HG02981 (cell line): ENCODE measurements at regions not wholly inside any gene's neighbourhood (a gene's known extent, or its start where the extent isn't known, plus 50 kb on each side); places are given as distances from the start of the nearest gene placed in this dataset.

ENCODE experiments used
- ATAC-seq: cut with Tn5 transposase; IDR thresholded peaks from one replicate; pipeline ENCODE4 v1.9.1; 2021; ENCODE audit warnings: mild to moderate bottlenecking, moderate library complexity; ENCODE audit not compliant: unreplicated experiment

- ATAC-seq, result no peak
Observed at GRCh38 chr22:27133681-27134314, 476.4 kb downstream of the MIAT start.

GRCh38 chr22:27134315-27134701 lies 476.9 kb downstream of the MIAT start:
- ATAC-seq, result no peak

DNA sequence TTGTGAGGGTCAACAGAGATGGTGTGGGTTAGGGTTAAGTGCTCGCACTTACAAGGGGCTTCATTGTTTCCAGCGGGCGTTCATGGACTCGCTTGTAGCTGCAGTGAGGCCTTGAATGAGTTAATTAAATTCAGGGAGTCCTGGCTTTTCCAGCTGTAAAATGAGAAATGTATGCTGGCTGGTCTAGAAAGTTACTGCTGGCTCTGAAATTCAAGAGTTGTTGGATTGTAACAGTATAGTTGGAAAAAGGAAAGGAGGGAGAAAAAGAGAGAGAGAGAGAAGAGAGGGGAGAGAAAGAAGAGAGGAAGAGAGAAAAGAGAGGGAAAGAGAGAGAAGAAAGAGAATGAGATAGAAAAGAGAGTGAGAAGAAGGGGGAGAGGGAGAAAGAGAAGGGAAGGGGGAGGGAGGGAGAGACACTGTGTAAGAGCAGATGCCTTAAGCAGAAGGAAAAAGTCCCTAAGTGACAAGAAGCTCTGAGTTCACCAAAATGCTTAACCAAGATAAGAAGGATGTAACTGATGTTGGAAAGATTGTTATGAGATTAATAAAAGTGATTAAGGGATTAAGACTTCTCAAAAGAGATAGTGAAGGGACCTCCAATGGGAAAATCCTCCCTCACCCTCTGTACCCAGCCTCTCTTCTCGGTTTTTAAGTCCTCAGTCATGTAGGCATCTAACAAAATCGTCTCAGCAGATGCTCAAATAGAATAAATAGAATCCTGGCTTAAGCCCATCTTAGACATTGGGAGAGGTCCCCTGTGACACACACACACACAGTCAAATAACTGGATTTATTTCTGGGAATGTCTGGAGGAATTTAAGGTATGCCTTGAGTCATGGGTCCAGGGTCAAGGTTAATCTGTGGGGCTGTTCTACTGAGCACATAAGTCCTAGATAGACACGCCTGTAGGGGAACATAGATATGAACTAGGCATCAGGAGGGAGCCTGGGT lies 477.9 kb downstream of the MIAT start:
- no peak for ATAC-seq

DNA sequence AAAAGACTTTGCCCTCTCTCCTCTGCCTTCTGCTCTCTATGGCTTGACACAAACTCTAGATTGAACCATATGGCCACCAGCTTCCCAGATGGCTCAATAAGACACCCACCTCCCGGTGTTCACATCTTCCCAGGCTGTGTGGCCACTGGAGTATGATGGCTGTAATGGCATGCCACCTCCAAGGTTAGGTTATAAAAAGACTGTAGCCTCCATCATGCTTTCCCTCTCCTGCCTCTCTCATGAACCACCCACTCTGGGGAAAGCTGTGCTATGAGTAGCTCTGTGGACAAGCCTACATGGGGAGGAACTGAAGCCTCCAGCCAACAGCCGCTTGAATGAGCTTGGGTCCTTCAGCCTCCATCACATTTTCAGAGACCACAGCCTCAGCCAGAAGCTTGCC lies 479.2 kb downstream of the MIAT start:
- ATAC-seq, result no peak

- ATAC-seq, result no peak
Observed at GRCh38 chr22:27137871-27138337, 480.5 kb downstream of the MIAT start.

DNA sequence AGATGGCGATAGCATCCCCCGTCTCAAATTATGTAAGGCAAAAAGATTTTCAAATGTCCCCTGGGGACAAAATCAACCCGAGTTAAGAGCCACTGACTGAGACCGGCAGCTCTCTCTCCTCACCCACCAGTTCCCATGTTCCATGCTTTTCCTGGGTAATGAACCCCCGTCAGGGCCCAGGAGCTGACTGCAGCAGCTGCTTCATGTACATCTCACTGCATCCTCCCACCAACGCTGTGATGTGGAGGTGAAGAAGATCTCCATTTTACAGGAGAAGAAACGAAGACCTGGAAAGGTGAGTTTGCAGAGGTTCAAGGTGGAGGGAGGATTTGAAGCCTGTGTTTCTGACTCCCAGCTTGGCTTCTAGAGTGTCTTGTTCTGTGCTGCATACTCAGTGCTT lies 481.1 kb downstream of the MIAT start:
- no peak for ATAC-seq

DNA sequence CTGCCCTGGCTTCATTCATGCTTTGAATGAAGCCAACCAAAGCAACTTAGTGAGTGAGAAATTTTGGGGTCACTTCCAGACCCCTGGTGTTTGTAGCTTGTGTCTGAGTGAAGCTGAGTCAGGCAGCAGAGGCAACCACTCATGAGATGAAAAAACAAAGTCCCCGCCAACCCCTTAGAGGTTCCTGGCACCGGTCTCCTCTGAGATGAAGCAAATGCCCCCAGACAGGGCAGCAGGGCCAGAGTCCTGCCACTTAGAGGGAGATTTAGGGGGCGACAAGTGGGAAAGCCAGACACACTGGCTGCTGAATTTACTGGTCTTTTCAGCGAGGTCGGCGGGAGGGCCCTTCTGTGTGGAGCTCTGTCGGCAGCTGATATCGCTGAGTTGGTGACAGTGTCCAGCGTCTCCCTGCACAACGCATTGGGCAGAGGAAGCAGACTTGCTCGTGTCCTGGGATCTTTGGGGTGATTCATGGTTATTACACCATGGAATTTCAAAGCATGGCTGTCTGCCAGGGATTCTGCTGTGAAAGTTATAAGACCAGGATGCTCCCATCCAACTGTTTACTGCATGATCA lies 482.6 kb downstream of the MIAT start:
- no peak for ATAC-seq

GRCh38 chr22:27142286-27142685 lies 484.9 kb downstream of the MIAT start:
- no peak for ATAC-seq

- no peak for ATAC-seq
Observed at GRCh38 chr22:27144321-27144720, 486.9 kb downstream of the MIAT start.

- no peak for ATAC-seq
Observed at GRCh38 chr22:27146866-27147633, 489.7 kb downstream of the MIAT start.

- ATAC-seq, result no peak
Observed at GRCh38 chr22:27148055-27148454, 490.7 kb downstream of the MIAT start.

DNA sequence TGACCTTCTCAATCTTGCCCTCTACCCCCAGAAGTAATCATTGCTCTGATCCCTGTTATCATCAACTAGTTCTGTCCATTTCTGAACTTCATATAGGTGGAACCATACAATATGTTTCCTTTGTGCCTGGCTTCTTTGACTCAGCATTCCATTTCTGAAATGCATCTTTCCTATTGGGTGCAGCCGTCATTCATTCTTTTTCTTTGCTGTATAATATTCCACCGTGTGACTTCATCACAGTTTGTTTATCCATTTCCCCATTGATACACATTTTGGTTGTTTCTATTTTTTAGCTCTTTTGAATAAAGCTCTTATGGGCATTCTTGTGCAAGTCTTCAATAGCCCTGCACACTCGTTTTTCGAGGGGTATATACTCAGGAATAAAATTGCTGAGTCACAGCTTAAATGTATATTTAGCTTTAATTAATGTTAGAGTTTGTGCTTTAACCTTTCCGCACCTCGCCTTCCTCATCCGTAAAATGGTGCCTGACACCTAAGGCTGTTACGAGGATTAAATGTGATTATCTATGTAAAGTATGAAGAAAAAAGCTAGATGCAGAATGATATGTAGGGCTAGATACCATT lies 491.6 kb downstream of the MIAT start:
- no peak for ATAC-seq

DNA sequence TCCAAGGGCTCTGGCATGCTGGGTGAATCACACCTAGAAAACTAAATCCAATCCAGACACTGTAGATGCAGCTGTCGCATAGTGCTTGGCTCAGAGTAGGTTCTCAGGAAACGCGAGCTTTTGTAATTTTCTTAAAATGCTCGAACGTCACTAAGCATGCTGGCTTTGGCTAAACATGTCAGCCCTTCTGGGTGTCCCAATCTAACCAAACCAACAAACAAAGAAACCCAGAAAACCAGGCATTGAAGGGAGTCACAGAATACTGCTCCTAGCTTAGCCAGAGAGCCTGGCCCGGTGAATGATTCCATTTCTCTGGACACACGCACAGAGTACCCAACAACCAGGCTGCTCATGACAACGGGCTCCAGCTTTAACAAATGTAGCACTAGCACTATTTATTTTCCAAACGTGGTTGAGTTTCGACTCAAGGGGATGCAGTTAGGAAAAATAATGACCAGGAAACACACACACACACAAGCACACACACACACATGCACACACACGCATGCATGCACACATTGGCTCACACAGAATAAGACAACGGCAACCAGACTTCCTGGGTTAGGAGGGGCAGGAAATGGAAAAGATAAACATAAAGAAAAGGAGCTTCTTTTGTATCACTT lies 492.6 kb downstream of the MIAT start:
- ATAC-seq, result no peak

- no peak for ATAC-seq
Observed at GRCh38 chr22:27150544-27150941, 493.2 kb downstream of the MIAT start.

DNA sequence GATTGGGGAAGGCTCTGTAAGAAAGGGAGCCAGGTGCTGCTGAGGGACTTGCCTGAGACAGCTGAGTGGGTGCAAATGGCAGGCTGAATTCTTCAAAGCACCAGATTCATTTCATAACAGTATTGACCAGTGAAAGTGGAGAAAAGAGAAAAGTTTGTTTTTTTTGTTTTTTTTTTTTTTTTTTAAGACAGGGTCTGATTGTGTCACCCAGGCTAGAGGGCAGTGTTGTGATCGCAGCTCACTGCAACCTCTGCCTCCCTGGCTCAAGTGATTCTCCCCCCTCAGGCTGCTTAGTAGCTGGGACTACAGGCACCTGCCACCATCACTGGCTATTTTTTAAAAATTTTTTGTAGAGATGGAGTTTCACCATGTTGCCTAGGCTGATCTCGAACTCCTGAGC lies 494.0 kb downstream of the MIAT start:
- no peak for ATAC-seq

GRCh38 chr22:27152033-27152432 lies 494.6 kb downstream of the MIAT start:
- no peak for ATAC-seq

DNA sequence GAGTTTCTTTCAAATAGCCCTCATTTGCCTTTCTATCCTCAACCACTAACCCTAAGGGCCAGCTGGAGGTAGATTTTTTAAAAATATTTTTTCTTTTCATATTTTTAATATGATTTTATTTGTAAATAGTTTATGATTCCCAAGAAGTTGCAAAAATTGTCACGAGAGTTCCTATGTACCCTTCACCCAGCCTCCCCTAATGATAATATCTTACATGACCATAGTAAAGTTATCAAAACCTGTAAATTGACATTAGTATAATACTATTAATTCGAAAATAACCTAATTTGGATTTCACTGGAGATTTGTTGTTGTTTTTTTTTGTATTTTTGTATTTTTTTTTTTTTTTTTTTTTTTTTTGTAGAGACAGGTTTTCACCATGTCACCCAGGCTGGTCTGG lies 495.5 kb downstream of the MIAT start:
- ATAC-seq, result no peak

- no peak for ATAC-seq
Observed at GRCh38 chr22:27153386-27153785, 496.0 kb downstream of the MIAT start.

GRCh38 chr22:27154717-27155116 lies 497.3 kb downstream of the MIAT start:
- ATAC-seq, result no peak

DNA sequence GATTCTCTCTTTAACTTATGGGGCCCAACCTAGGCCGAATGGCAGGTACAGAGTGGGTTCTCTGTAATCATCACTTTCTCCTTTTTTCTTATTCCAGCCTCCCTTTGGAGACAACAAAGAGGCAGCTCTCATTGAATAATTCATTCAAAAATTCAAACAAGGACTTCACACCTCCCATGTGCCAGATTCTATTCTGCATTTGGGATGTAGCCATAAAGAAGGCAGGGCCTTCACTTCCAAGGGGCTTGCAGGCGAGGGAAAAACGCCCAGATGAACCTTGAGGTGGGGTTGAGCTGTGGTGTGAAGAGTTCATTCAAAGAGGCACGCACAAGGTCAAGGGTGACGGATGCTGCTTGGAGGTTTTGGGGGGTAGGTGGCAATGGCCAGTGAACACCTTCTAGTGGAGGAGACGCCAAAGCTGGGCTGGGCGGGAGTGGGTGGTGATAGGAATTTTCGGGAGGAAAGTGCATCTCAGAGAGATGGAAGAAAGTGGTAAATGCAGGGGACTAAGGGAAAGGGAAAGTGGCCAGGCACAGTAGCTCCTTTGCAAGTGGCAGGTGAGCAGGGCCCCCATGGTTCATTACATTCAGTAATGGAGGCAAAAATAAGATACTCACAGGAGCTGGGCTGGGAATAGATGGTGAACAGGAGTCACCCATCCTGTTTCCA lies 499.6 kb downstream of the MIAT start:
- ATAC-seq, result no peak
